Epithelial cell of proximal tubule (primary cell): ENCODE measurements at regions not wholly inside any gene's neighbourhood (a gene's known extent, or its start where the extent isn't known, plus 50 kb on each side); places are given as distances from the start of the nearest gene placed in this dataset.

Source experiments
- DNase-seq: peaks from one replicate; pipeline ENCODE4 v3.0.0-alpha.2; 2011; ENCODE audit warnings: low read depth
- H3K4me3 ChIP-seq: 2 replicates; pipeline ENCODE4 v1.5.1; 2011; ENCODE audit warnings: low read depth, mild to moderate bottlenecking, low read length
- CTCF ChIP-seq: conservative IDR thresholded peaks from 2 replicates; pipeline ENCODE4 v1.5.1; 2012; ENCODE audit warnings: low read depth, mild to moderate bottlenecking, low read length

GRCh38 chrX:45381841-45382240 lies 181.2 kb upstream of the DIPK2B start:
- no peak for DNase-seq
- TF ChIP-seq CTCF, result no peak
- no peak overlapping the region for H3K4me3 ChIP-seq

GRCh38 chrX:45381366-45381765 lies 180.7 kb upstream of the DIPK2B start:
- no peak for DNase-seq
- no peak for TF ChIP-seq CTCF
- no peak overlapping the region for H3K4me3 ChIP-seq

- TF ChIP-seq CTCF, result no peak
- no peak overlapping the region for H3K4me3 ChIP-seq
- no peak for DNase-seq
These were observed 178.6 kb upstream of the DIPK2B start for GRCh38 chrX:45379236-45379635.

- no peak for DNase-seq
- no peak overlapping the region for H3K4me3 ChIP-seq
- TF ChIP-seq CTCF, result no peak
These were observed 171.5 kb upstream of the DIPK2B start for GRCh38 chrX:45372151-45372550.

- H3K4me3 ChIP-seq, result no peak overlapping the region
- no peak for TF ChIP-seq CTCF
- no peak for DNase-seq
These were observed 168.0 kb upstream of the DIPK2B start for GRCh38 chrX:45368705-45369104.

- no peak overlapping the region for H3K4me3 ChIP-seq
- no peak for DNase-seq
- TF ChIP-seq CTCF, result no peak
These were observed 162.9 kb upstream of the DIPK2B start for GRCh38 chrX:45363596-45363995.

GRCh38 chrX:45360571-45360970 lies 159.9 kb upstream of the DIPK2B start:
- H3K4me3 ChIP-seq, result no peak overlapping the region
- no peak for DNase-seq
- TF ChIP-seq CTCF, result no peak
